H9 (cell line): ENCODE measurements at regions not wholly inside any gene's neighbourhood (a gene's known extent, or its start where the extent isn't known, plus 50 kb on each side); places are given as distances from the start of the nearest gene placed in this dataset.

Experiments
- DNase-seq: peaks from one replicate; pipeline ENCODE4 v3.0.0-alpha.2; 2017
- H2AFZ ChIP-seq: one replicate; pipeline ENCODE4 v1.6.1; 2013; ENCODE audit warnings: mild to moderate bottlenecking, low read length, control low read depth, moderate library complexity
- H2AK5ac ChIP-seq: 2 replicates; pipeline ENCODE4 v1.6.1; 2013; ENCODE audit warnings: low read length, control low read depth, mixed read lengths; ENCODE audit not compliant: insufficient read length
- H2BK120ac ChIP-seq: one replicate; pipeline ENCODE4 v1.6.1; 2013; ENCODE audit warnings: low read depth, mild to moderate bottlenecking, low read length, control low read depth, inconsistent platforms; ENCODE audit not compliant: poor library complexity, severe bottlenecking
- H2BK12ac ChIP-seq: 2 replicates; pipeline ENCODE4 v1.6.1; 2013; ENCODE audit warnings: low read length, control low read depth, mixed read lengths, low read depth; ENCODE audit not compliant: insufficient read length
- H2BK15ac ChIP-seq: 2 replicates; pipeline ENCODE4 v1.6.1; 2013; ENCODE audit warnings: low read depth, low read length, control low read depth
- H2BK20ac ChIP-seq: one replicate; pipeline ENCODE4 v1.6.1; 2013; ENCODE audit warnings: low read depth, mild to moderate bottlenecking, low read length, control low read depth, inconsistent platforms; ENCODE audit not compliant: poor library complexity, severe bottlenecking
- H2BK5ac ChIP-seq: 2 replicates; pipeline ENCODE4 v1.6.1; 2013; ENCODE audit warnings: low read length, control low read depth, mixed read lengths; ENCODE audit not compliant: insufficient read length
- H3K14ac ChIP-seq: 2 replicates; pipeline ENCODE4 v1.6.1; 2013; ENCODE audit warnings: low read length, control low read depth; ENCODE audit not compliant: insufficient read depth
- H3K18ac ChIP-seq: 2 replicates; pipeline ENCODE4 v1.6.1; 2013; ENCODE audit warnings: low read depth, mild to moderate bottlenecking, mixed read lengths, low read length, control low read depth; ENCODE audit not compliant: insufficient read length
- H3K23ac ChIP-seq: 2 replicates; pipeline ENCODE4 v1.6.1; 2013; ENCODE audit warnings: low read length, control low read depth, mixed read lengths, low read depth; ENCODE audit not compliant: insufficient read length
- H3K23me2 ChIP-seq: 2 replicates; pipeline ENCODE4 v1.6.1; 2013; ENCODE audit warnings: low read depth, mild to moderate bottlenecking, mixed read lengths, low read length, control low read depth; ENCODE audit not compliant: insufficient read length, poor library complexity, severe bottlenecking
- H3K27ac ChIP-seq: 2 replicates; pipeline ENCODE4 v1.5.1; 2013; ENCODE audit warnings: low read length, control low read depth, mixed read lengths, low read depth; ENCODE audit not compliant: insufficient read length
- H3K27me3 ChIP-seq: 2 replicates; pipeline ENCODE4 v1.6.1; 2013; ENCODE audit warnings: low read length, control low read depth, inconsistent platforms; ENCODE audit not compliant: insufficient read depth
- H3K4ac ChIP-seq: 2 replicates; pipeline ENCODE4 v1.6.1; 2013; ENCODE audit warnings: low read depth, mild to moderate bottlenecking, control low read depth, inconsistent platforms, low read length, moderate library complexity
- H3K4me1 ChIP-seq: 2 replicates; pipeline ENCODE4 v1.6.1; 2013; ENCODE audit warnings: low read length, control low read depth, inconsistent platforms; ENCODE audit not compliant: insufficient read depth
- H3K4me2 ChIP-seq: 2 replicates; pipeline ENCODE4 v1.6.1; 2013; ENCODE audit warnings: low read length, control low read depth, mixed read lengths; ENCODE audit not compliant: insufficient read length, insufficient read depth
- H3K56ac ChIP-seq: 2 replicates; pipeline ENCODE4 v1.6.1; 2013; ENCODE audit warnings: low read depth, mild to moderate bottlenecking, mixed read lengths, low read length, control low read depth; ENCODE audit not compliant: insufficient read length
- H3K79me1 ChIP-seq: 2 replicates; pipeline ENCODE4 v1.6.1; 2013; ENCODE audit warnings: low read depth, mild to moderate bottlenecking, moderate library complexity, low read length, control low read depth, inconsistent platforms; ENCODE audit not compliant: insufficient read depth, poor library complexity, severe bottlenecking
- H3K79me2 ChIP-seq: 2 replicates; pipeline ENCODE4 v1.6.1; 2013; ENCODE audit warnings: low read length, control low read depth, inconsistent platforms; ENCODE audit not compliant: insufficient read depth
- H3K9ac ChIP-seq: 2 replicates; pipeline ENCODE4 v1.6.1; 2013; ENCODE audit warnings: low read length, control low read depth, mixed read lengths; ENCODE audit not compliant: insufficient read length; ENCODE audit errors: extremely low read depth
- H3K9me3 ChIP-seq: one replicate; pipeline ENCODE4 v1.6.1; 2013; ENCODE audit warnings: low read depth, low read length, inconsistent platforms; ENCODE audit not compliant: control insufficient read depth
- H3T11ph ChIP-seq: one replicate; pipeline ENCODE4 v1.6.1; 2013; ENCODE audit warnings: mild to moderate bottlenecking, low read length, control low read depth, inconsistent platforms
- H4K20me1 ChIP-seq: one replicate; pipeline ENCODE4 v1.6.1; 2013; ENCODE audit not compliant: control insufficient read depth, insufficient read length, insufficient read depth
- H4K5ac ChIP-seq: 2 replicates; pipeline ENCODE4 v1.6.1; 2013; ENCODE audit warnings: low read depth, mild to moderate bottlenecking, mixed read lengths, low read length, control low read depth; ENCODE audit not compliant: insufficient read length
- H4K8ac ChIP-seq: replicated peaks from 2 replicates; pipeline ENCODE4 v1.6.1; 2013; ENCODE audit warnings: low read length, control low read depth, mixed read lengths, low read depth; ENCODE audit not compliant: insufficient read length
- H4K91ac ChIP-seq: 2 replicates; pipeline ENCODE4 v1.6.1; 2013; ENCODE audit warnings: low read depth, mild to moderate bottlenecking, moderate library complexity, mixed read lengths, low read length, control low read depth; ENCODE audit not compliant: insufficient read length
- H3K27ac Mint-ChIP-seq, 3 experiments: 2 replicates in 2 of 3; 3 replicates in 1 of 3; pipeline ENCODE4 v1.8.0; 2020 to 2021; ENCODE audit warnings: mixed read lengths in 3 of 3, mild to moderate bottlenecking in 1 of 3, moderate library complexity in 1 of 3
- H3K27me3 Mint-ChIP-seq: 2 replicates; pipeline ENCODE4 v1.8.0; 2021; ENCODE audit warnings: low read depth, mild to moderate bottlenecking, moderate library complexity, mixed read lengths
- H3K36me3 Mint-ChIP-seq, 3 experiments: 2 replicates in 2 of 3; 3 replicates in 1 of 3; pipeline ENCODE4 v1.8.0; 2020 to 2021; ENCODE audit warnings: low read depth in 3 of 3, mixed read lengths in 3 of 3; ENCODE audit not compliant: insufficient read depth in 1 of 3
- H3K4me1 Mint-ChIP-seq, 2 experiments: 2 replicates each; pipeline ENCODE4 v1.8.0; 2020; ENCODE audit warnings: mixed read lengths in 2 of 2
- H3K4me3 Mint-ChIP-seq, 2 experiments: 2 replicates in 1 of 2; 3 replicates in 1 of 2; pipeline ENCODE4 v1.8.0; 2020 to 2021; ENCODE audit warnings: mild to moderate bottlenecking in 2 of 2, mixed read lengths in 2 of 2, moderate library complexity in 1 of 2
- H3K9me3 Mint-ChIP-seq, 2 experiments: 2 replicates in 1 of 2; 3 replicates in 1 of 2; pipeline ENCODE4 v1.8.0; 2020; ENCODE audit warnings: mild to moderate bottlenecking in 2 of 2, mixed read lengths in 2 of 2, moderate library complexity in 1 of 2
- CTCF ChIP-seq: fragments of 200-600 bp; sonication (generic); conservative IDR thresholded peaks from 3 replicates; pipeline ENCODE4 v1.8.0; 2021; ENCODE audit warnings: antibody characterized with exemption, mild to moderate bottlenecking

- TF ChIP-seq CTCF = no peak
- no peak overlapping the region for H3K23ac ChIP-seq
- Mint-ChIP-seq H3K4me1 (peaks cover 11 to 13% of the 10 kb centered on the region in 2 experiments), H3K4me3 (no peak overlapping the region), H3K27ac (no peak overlapping the region), H3K36me3 (peaks cover 3 to 10% (median 9%) of the 10 kb centered on the region in 3 experiments; a peak in 5 of 7 replicates), H3K9me3 (peaks cover 8% of the 10 kb centered on the region in 2 experiments), H3K27me3 (no peaks in the 10 kb centered on the region)
- no peak overlapping the region for H2AK5ac ChIP-seq
- no peak overlapping the region for H3K4me2 ChIP-seq
- H2BK5ac ChIP-seq = no peak overlapping the region
- H2AFZ ChIP-seq = no peak overlapping the region
- H3K9me3 ChIP-seq = no peaks in the 10 kb centered on the region
- H3K23me2 ChIP-seq = no peaks in the 10 kb centered on the region
- H3K27ac ChIP-seq = no peak overlapping the region
- H3K4me1 ChIP-seq = no peaks in the 10 kb centered on the region; the same call in 1 of the 2 replicates
- no peak overlapping the region for H4K91ac ChIP-seq
- no peaks in the 10 kb centered on the region for H3K79me1 ChIP-seq
- no peak overlapping the region for H4K8ac ChIP-seq
- no peak overlapping the region for H2BK15ac ChIP-seq
- no peak overlapping the region for H3T11ph ChIP-seq
- no peak for DNase-seq
- H3K56ac ChIP-seq = no peak overlapping the region
- no peak overlapping the region for H3K9ac ChIP-seq
- no peak overlapping the region for H2BK20ac ChIP-seq
- H3K4ac ChIP-seq = no peak overlapping the region
- no peaks in the 10 kb centered on the region for H4K20me1 ChIP-seq
- no peak overlapping the region for H2BK12ac ChIP-seq
- no peak overlapping the region for H3K14ac ChIP-seq
- H2BK120ac ChIP-seq = no peak overlapping the region
- no peaks in the 10 kb centered on the region for H3K27me3 ChIP-seq
- no peak overlapping the region for H4K5ac ChIP-seq
- H3K18ac ChIP-seq = no peak overlapping the region
- H3K79me2 ChIP-seq = no peaks in the 10 kb centered on the region
Observed at GRCh38 chr3:106140431-106140830, 271.6 kb upstream of the CBLB start.
